Neural progenitor cell (in vitro differentiated cells): ENCODE measurements at regions not wholly inside any gene's neighbourhood (a gene's known extent, or its start where the extent isn't known, plus 50 kb on each side); places are given as distances from the start of the nearest gene placed in this dataset.
A peak's percentile ranks its signal among the peaks of the same experiment; 100 is the strongest.

ENCODE experiments used
- DNase-seq: peaks from one replicate; pipeline ENCODE4 v3.0.0-alpha.2; 2016; ENCODE audit warnings: low spot score
- H2AFZ ChIP-seq: fragments of 200-600 bp; sonication (generic); replicated peaks from 2 replicates; pipeline ENCODE4 v1.6.1; 2016; ENCODE audit warnings: antibody characterized with exemption
- H3F3A ChIP-seq: fragments of 200-600 bp; sonication (generic); 2 replicates; pipeline ENCODE4 v1.6.1; 2016; ENCODE audit warnings: antibody characterized with exemption, low read depth
- H3K27ac ChIP-seq: fragments of 200-600 bp; sonication (generic); 2 replicates; pipeline ENCODE4 v1.5.1; 2016; ENCODE audit warnings: mild to moderate bottlenecking
- H3K27me3 ChIP-seq: fragments of 200-600 bp; sonication (generic); 2 replicates; pipeline ENCODE4 v1.6.1; 2016; ENCODE audit warnings: mild to moderate bottlenecking, moderate library complexity
- H3K36me3 ChIP-seq: fragments of 200-600 bp; sonication (generic); 2 replicates; pipeline ENCODE4 v1.5.1; 2016
- H3K4me1 ChIP-seq: fragments of 200-600 bp; sonication (generic); 2 replicates; pipeline ENCODE4 v1.6.1; 2016; ENCODE audit warnings: mixed run types
- H3K4me2 ChIP-seq: fragments of 200-600 bp; sonication (generic); 2 replicates; pipeline ENCODE4 v1.6.1; 2016
- H3K4me3 ChIP-seq: fragments of 200-600 bp; sonication (generic); 2 replicates; pipeline ENCODE4 v1.5.1; 2016
- H3K79me2 ChIP-seq: fragments of 200-600 bp; sonication (generic); 2 replicates; pipeline ENCODE4 v1.6.1; 2016; ENCODE audit warnings: low read depth
- H3K9ac ChIP-seq: fragments of 200-600 bp; sonication (generic); 2 replicates; pipeline ENCODE4 v1.6.1; 2016
- H3K9me3 ChIP-seq: fragments of 200-600 bp; sonication (generic); 2 replicates; pipeline ENCODE4 v1.5.1; 2016; ENCODE audit warnings: low read depth
- H4K20me1 ChIP-seq: fragments of 200-600 bp; sonication (generic); 2 replicates; pipeline ENCODE4 v1.6.1; 2016; ENCODE audit warnings: low read depth
- H3K27ac Mint-ChIP-seq: 3 replicates; pipeline ENCODE4 v1.8.0; 2021; ENCODE audit warnings: mixed read lengths
- H3K27me3 Mint-ChIP-seq: 2 replicates; pipeline ENCODE4 v1.8.0; 2022; ENCODE audit warnings: low read depth, mild to moderate bottlenecking, inconsistent platforms, moderate library complexity, mixed read lengths; ENCODE audit not compliant: insufficient read depth
- H3K36me3 Mint-ChIP-seq: 3 replicates; pipeline ENCODE4 v1.8.0; 2021; ENCODE audit warnings: mixed read lengths
- H3K4me1 Mint-ChIP-seq: 3 replicates; pipeline ENCODE4 v1.8.0; 2021; ENCODE audit warnings: mixed read lengths
- H3K4me3 Mint-ChIP-seq: 3 replicates; pipeline ENCODE4 v1.8.0; 2021; ENCODE audit warnings: mild to moderate bottlenecking, moderate library complexity, mixed read lengths
- H3K9me3 Mint-ChIP-seq: 3 replicates; pipeline ENCODE4 v1.8.0; 2020; ENCODE audit warnings: mixed read lengths
- EZH2 ChIP-seq: fragments of 200-600 bp; sonication (generic); IDR thresholded peaks from 2 replicates; pipeline ENCODE4 v1.6.1; 2017; ENCODE audit warnings: antibody characterized with exemption, mild to moderate bottlenecking, moderate library complexity
- EZH2phosphoT487 ChIP-seq: fragments of 200-600 bp; sonication (generic); IDR thresholded peaks from 2 replicates; pipeline ENCODE4 v1.6.1; 2017; ENCODE audit warnings: antibody characterized with exemption
- TF ChIP-seq, protein P1 (sequence below): fragments of 200-600 bp; sonication (generic); IDR thresholded peaks from 2 replicates; pipeline ENCODE4 v1.5.1; 2017; ENCODE audit warnings: antibody characterized with exemption, mild to moderate bottlenecking

DNA sequence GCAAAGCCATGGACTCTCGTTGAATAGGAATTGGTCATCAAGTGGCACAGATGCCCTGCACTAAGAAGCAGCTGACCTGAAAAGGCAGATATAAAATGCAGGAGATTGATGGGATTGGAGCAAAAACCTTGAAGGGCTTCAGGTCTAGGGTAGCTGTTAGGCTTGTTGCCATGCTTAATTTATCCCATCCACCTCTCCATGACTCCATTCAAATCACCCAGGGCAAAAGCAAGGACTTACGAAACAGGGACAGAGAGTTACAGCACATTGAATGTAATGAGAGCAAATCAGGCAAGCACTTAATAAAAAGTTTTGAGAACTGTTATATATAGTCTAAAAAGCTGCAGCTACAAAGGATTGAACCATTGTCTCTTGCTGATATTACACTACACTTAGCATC is 298.2 kb upstream of the ESRRG start:
- Mint-ChIP-seq H3K4me3 (no peak overlapping the region), H3K27me3 (peaks cover 11% of the 10 kb centered on the region), H3K27ac (peak overlapping the region; percentile 36), H3K9me3 (no peaks in the 10 kb centered on the region), H3K4me1 (peaks cover 30% of the 10 kb centered on the region), H3K36me3 (no peaks in the 10 kb centered on the region)
- no peaks in the 10 kb centered on the region for H4K20me1 ChIP-seq
- H3K4me3 ChIP-seq = no peak overlapping the region
- H3K27me3 ChIP-seq = no peaks in the 10 kb centered on the region
- H3K4me1 ChIP-seq = no peaks in the 10 kb centered on the region
- no peaks in the 10 kb centered on the region for H3K79me2 ChIP-seq
- no peak overlapping the region for H3K9ac ChIP-seq
- H3F3A ChIP-seq = no peaks in the 10 kb centered on the region
- no peak for DNase-seq
- no peak overlapping the region for H3K4me2 ChIP-seq
- TF ChIP-seq EZH2phosphoT487 = no peak
- TF ChIP-seq, protein P1, sequence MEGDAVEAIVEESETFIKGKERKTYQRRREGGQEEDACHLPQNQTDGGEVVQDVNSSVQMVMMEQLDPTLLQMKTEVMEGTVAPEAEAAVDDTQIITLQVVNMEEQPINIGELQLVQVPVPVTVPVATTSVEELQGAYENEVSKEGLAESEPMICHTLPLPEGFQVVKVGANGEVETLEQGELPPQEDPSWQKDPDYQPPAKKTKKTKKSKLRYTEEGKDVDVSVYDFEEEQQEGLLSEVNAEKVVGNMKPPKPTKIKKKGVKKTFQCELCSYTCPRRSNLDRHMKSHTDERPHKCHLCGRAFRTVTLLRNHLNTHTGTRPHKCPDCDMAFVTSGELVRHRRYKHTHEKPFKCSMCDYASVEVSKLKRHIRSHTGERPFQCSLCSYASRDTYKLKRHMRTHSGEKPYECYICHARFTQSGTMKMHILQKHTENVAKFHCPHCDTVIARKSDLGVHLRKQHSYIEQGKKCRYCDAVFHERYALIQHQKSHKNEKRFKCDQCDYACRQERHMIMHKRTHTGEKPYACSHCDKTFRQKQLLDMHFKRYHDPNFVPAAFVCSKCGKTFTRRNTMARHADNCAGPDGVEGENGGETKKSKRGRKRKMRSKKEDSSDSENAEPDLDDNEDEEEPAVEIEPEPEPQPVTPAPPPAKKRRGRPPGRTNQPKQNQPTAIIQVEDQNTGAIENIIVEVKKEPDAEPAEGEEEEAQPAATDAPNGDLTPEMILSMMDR = no peak
- TF ChIP-seq EZH2 = no peak
- no peak overlapping the region for H2AFZ ChIP-seq
- no peaks in the 10 kb centered on the region for H3K36me3 ChIP-seq
- H3K9me3 ChIP-seq = no peaks in the 10 kb centered on the region
- no peak overlapping the region for H3K27ac ChIP-seq

DNA sequence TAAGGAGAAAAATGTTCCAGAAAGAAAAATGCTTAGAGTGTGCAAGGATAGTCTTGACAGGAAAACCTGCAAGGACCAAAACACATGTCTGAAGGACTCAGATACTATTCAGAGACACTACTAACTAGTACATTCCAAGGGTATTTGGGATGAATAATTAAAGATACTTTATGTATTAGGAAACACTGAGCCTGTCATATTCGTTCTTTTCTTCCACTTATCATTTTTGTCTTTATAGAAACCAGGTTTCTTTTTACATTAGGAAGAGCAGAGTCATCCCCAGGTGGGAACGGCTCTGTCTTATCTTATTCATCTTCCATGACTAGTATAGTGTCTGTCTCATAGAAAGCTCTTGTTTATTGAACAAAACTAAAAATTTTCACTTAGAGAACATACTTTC is 296.2 kb upstream of the ESRRG start:
- Histone ChIP-seq H3K27me3 (no peaks in the 10 kb centered on the region), H3K4me3 (no peak overlapping the region), H3K9me3 (no peaks in the 10 kb centered on the region), H3K36me3 (no peaks in the 10 kb centered on the region), H2AFZ (no peak overlapping the region), H3K79me2 (no peaks in the 10 kb centered on the region), H3K9ac (no peak overlapping the region), H4K20me1 (no peaks in the 10 kb centered on the region), H3K4me1 (no peaks in the 10 kb centered on the region), H3F3A (no peaks in the 10 kb centered on the region), H3K27ac (no peak overlapping the region), H3K4me2 (no peak overlapping the region)
- H3K27me3 Mint-ChIP-seq = peaks cover 13% of the 10 kb centered on the region
- no peak overlapping the region for H3K27ac Mint-ChIP-seq
- no peak overlapping the region for H3K4me3 Mint-ChIP-seq
- no peak for TF ChIP-seq EZH2
- no peak for TF ChIP-seq EZH2phosphoT487
- TF ChIP-seq, protein P1 = no peak
- peaks cover 31% of the 10 kb centered on the region for H3K4me1 Mint-ChIP-seq
- no peaks in the 10 kb centered on the region for H3K9me3 Mint-ChIP-seq
- H3K36me3 Mint-ChIP-seq = no peaks in the 10 kb centered on the region
- DNase-seq = no peak

DNA sequence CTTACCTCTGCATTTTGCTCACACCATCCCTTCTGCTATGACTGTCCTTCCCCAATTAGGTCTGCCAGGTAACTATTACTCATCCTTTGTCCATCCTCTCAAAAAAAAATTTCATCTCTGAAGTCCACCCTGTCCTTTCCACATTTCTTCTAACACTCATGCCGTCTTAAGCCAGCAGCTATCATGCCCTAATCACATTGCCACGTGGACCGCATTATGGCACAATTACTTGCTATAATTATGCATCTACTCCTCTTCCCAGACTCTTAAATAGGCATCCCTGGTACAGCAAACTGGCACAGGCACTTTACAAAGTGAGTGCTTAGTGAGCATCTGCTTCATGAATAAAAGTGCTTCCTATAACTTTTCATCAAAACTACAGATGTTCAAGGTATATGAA is 295.4 kb upstream of the ESRRG start:
- no peaks in the 10 kb centered on the region for H3F3A ChIP-seq

More for the DNA sequence above, 295.4 kb upstream of the ESRRG start:
- Mint-ChIP-seq H3K9me3 (no peaks in the 10 kb centered on the region), H3K36me3 (no peaks in the 10 kb centered on the region), H3K27me3 (peaks cover 12% of the 10 kb centered on the region), H3K4me3 (no peak overlapping the region), H3K27ac (no peak overlapping the region), H3K4me1 (peaks cover 37% of the 10 kb centered on the region)
- H3K4me3 ChIP-seq = no peak overlapping the region
- TF ChIP-seq EZH2phosphoT487 (no peak), EZH2 (no peak)
- TF ChIP-seq, protein P1 = no peak
- no peak overlapping the region for H3K4me2 ChIP-seq
- H2AFZ ChIP-seq = no peak overlapping the region
- no peaks in the 10 kb centered on the region for H3K36me3 ChIP-seq
- H3K9me3 ChIP-seq = no peaks in the 10 kb centered on the region
- H3K27ac ChIP-seq = no peak overlapping the region
- H4K20me1 ChIP-seq = no peaks in the 10 kb centered on the region
- no peak overlapping the region for H3K9ac ChIP-seq
- no peaks in the 10 kb centered on the region for H3K4me1 ChIP-seq
- no peaks in the 10 kb centered on the region for H3K27me3 ChIP-seq
- H3K79me2 ChIP-seq = no peaks in the 10 kb centered on the region
- DNase-seq = no peak
